Muscle of leg (tissue), 3 donors: ENCODE measurements at regions not wholly inside any gene's neighbourhood (a gene's known extent, or its start where the extent isn't known, plus 50 kb on each side); places are given as distances from the start of the nearest gene placed in this dataset.

ENCODE experiments used
- DNase-seq: peaks from one replicate; pipeline ENCODE4 v3.0.0; 2013
- H3K27ac ChIP-seq: one replicate; pipeline ENCODE4 v1.5.1; 2013; ENCODE audit warnings: mild to moderate bottlenecking, low read length, control low read depth
- H3K27me3 ChIP-seq: one replicate; pipeline ENCODE4 v1.6.1; 2013; ENCODE audit warnings: low read length; ENCODE audit not compliant: control insufficient read depth, insufficient read depth
- H3K36me3 ChIP-seq: one replicate; pipeline ENCODE4 v1.6.1; 2013; ENCODE audit warnings: low read length; ENCODE audit not compliant: control insufficient read depth, insufficient read depth
- H3K4me1 ChIP-seq: one replicate; pipeline ENCODE4 v1.6.1; 2013; ENCODE audit warnings: low read length; ENCODE audit not compliant: control insufficient read depth, insufficient read depth
- H3K4me3 ChIP-seq: one replicate; pipeline ENCODE4 v1.5.1; 2013; ENCODE audit warnings: low read length, control low read depth
- H3K9me3 ChIP-seq: replicated peaks from 2 replicates; pipeline ENCODE4 v1.6.1; 2013; ENCODE audit warnings: low read depth, low read length; ENCODE audit not compliant: control insufficient read depth
- WGBS: methylation state at CpG from one replicate; pipeline ENCODE4 v1.1.5; 2013; ENCODE audit warnings: missing lambda C conversion rate; ENCODE audit not compliant: insufficient coverage; 5-methylcytosine and 5-hydroxymethylcytosine counted together

DNA sequence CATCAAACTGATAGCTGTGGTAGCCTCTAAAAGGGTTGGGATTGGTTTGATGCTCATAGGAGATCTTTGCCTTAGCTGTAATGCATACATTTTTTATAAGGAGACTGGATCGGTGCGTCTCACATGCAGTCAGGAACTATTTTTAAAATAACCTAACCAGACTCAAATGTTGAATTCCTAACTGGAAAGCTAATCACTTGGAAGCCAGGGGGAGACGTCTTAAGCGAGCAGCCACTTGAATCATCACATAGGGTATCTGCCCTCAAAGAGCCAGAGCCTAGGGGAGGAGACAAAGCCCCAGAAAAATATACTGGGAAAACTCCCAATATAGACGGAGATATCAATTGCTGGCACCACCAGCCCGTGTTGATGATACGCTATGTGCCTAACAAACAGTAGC lies 61.7 kb upstream of the PUM1 start:
- Histone ChIP-seq H3K36me3 (no peaks in the 10 kb centered on the region), H3K4me3 (no peak overlapping the region), H3K27ac (no peak overlapping the region), H3K9me3 (no peaks in the 10 kb centered on the region), H3K27me3 (no peaks in the 10 kb centered on the region), H3K4me1 (no peaks in the 10 kb centered on the region)
- WGBS = 50% methylated on average over 3 of the region's 7 CpGs
- peak; percentile 79 for DNase-seq

DNA sequence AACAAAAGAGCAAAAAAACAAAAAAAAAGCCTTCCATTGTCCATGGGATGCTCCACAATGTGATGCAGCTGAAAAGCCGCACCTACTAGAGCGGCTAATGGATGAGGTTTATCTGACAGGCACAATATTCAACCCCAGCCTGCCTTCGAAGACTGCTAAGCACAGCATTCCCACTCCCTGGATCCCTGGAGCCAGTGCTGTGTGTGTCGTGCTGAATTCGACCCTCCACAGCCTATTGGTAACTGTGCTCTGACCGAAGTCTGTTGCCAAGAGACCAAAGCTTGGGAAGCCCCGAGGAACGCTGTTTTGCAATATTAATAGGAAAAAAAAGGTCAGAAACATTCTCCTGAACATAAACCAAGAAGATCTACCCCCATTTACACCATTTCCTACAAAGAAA lies 57.2 kb upstream of the PUM1 start:
- WGBS = 82% methylated on average over 2 of the region's 8 CpGs
- no peaks in the 10 kb centered on the region for H3K9me3 ChIP-seq
- no peak overlapping the region for H3K4me3 ChIP-seq
- H3K27me3 ChIP-seq = no peaks in the 10 kb centered on the region
- no peaks in the 10 kb centered on the region for H3K36me3 ChIP-seq
- peak; percentile 18 for DNase-seq
- no peaks in the 10 kb centered on the region for H3K4me1 ChIP-seq
- no peak overlapping the region for H3K27ac ChIP-seq

DNA sequence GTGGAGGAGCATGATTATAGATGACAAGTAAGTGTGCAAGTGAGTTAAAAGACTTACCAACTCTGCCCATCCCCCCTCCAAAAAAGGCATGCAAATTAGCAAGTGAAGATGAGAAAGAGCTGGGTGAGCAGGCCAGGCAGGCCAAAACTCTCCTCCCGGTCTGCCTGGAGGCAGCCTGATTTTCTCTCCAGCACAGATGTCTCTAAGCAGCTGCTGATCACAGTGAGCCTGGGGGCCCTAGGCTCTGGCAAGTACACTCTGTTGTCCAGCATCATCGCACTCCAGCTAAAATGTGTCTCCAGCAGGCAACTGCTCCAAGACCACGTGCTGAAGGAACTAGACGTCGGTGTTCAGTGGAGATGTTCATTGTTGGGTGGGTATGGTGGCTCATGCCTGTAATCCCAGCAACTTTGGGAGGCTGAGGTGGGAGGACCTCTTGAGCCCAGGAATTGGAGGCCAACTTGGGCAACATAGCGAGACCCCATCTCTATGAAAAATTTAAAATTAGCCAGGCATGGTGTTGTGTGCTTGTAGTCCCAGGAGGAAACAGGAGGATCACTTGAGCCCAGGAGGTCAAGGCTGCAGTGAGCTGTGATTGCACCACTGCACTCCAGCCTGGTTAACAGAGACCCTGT lies 56.7 kb upstream of the PUM1 start:
- no peaks in the 10 kb centered on the region for H3K4me1 ChIP-seq
- WGBS = 36% methylated on average over 5 of the region's 6 CpGs
- no peaks in the 10 kb centered on the region for H3K36me3 ChIP-seq
- H3K27ac ChIP-seq = no peak overlapping the region
- H3K4me3 ChIP-seq = no peak overlapping the region
- peak; percentile 71 for DNase-seq
- no peaks in the 10 kb centered on the region for H3K27me3 ChIP-seq
- H3K9me3 ChIP-seq = no peaks in the 10 kb centered on the region

DNA sequence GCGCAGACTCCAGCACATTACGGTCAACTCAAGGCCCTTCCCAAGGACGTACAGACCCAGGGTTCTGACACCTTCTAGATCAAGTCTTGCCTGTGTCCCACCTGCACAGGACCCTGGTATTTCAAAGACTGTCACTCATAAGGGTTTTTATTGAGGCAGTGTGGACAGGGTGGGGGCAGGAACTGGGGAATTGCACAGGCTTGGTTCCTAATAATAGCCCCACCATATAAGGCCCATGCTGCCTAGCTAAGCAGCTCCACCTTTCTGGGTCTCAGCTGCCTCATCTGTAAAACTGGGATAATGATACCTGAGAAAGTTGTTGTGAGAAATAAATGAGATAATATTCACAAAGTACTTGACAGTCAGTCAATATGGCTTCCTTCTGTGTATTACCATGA lies 55.3 kb upstream of the PUM1 start:
- no peak overlapping the region for H3K27ac ChIP-seq
- DNase-seq = no peak
- 100% methylated on average over 1 of the region's 3 CpGs for WGBS
- no peaks in the 10 kb centered on the region for H3K36me3 ChIP-seq
- H3K4me1 ChIP-seq = no peaks in the 10 kb centered on the region
- H3K27me3 ChIP-seq = no peaks in the 10 kb centered on the region
- H3K4me3 ChIP-seq = no peak overlapping the region
- H3K9me3 ChIP-seq = no peaks in the 10 kb centered on the region

DNA sequence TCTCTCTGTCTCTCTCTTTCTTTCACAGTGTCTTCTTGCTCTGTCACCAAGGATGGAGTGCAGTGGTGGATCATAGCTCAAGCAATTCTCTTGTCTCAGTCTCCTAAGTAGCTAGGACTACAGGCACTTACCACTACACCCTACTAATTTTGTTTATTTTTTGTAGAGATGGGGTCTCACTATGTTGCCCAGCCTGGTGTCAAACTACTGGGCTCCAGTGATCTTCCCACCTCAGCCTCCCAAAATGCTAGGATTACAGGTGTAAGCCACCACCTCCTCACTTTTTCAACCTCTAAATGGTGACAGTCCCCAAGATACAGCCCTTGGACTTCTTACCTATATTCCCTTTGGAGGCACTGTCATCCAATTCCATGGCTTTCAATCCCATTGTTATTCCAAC lies 50.5 kb upstream of the PUM1 start:
- no peaks in the 10 kb centered on the region for H3K9me3 ChIP-seq
- no peaks in the 10 kb centered on the region for H3K27me3 ChIP-seq
- DNase-seq = no peak
- no peak overlapping the region for H3K4me3 ChIP-seq
- H3K4me1 ChIP-seq = no peaks in the 10 kb centered on the region
- H3K27ac ChIP-seq = no peak overlapping the region
- no peaks in the 10 kb centered on the region for H3K36me3 ChIP-seq
